ENCODE measurements at regions not wholly inside any gene's neighbourhood (a gene's known extent, or its start where the extent isn't known, plus 50 kb on each side); places are given as distances from the start of the nearest gene placed in this dataset.
A peak's percentile ranks its signal among the peaks of the same experiment; 100 is the strongest.
"Not testable (repeated sequence)": the region's sequence is repeated elsewhere in the genome, so short reads cannot be mapped to it uniquely, and the experiment has no call there.

DNA sequence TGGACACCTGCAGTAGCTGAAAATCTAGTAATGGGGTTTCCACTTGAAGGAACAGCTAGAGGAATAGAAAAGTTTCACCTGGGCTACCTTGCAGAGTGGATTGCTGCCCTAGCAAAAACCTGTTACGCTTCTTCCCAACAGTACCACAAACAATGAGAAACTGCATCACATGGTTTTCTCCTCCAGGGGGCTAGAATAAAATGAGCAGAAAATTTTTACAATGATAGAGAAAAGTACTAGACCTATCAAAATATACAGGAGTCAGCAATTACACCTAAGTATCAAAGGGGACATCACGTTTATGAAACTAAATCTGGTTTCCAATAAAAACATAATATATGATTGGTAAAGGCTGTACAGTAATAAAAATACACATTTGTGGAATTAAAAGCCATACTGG lies 423.1 kb upstream of the PITX2 start:
- DNase-seq, result no peak

DNA sequence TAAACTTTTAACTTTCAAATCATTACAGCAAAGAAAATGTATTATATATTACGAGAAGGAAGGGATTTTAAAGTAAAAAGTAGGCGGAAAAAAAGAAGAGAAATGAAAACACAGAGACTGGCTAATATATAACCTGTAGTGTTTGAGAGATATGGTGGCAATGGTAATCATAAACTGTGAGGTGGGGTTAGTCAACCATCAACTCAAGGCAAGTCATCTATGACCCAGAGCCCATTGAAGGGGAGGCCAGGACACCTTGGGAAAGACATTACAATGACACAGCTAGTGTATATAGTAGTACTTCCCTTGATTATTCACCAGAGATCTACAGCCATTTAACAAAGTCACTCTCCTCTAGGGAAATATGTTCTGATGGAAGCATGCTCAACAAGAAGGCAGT lies 423.9 kb upstream of the PITX2 start:
- DNase-seq, result no peak

DNA sequence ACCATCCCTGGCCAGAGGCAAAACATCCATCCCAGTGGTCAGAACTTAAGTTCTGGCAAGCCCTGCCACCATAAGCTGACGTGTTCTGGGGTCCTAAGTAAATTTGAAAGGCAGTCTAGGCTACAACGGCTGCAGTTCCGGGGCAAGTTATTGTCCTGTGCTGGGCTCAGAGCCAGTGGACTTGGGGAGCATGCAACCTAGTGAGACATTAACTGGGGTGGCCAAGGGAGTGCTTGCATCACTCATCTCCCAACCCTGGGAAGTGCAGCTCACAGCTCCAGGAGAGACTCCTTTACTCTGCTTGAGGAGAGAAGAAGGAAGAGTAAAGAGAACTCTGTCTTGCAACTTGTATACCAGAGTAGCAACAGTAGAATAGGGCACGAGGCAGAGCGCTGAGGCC lies 425.4 kb upstream of the PITX2 start:
- no peak for DNase-seq

DNA sequence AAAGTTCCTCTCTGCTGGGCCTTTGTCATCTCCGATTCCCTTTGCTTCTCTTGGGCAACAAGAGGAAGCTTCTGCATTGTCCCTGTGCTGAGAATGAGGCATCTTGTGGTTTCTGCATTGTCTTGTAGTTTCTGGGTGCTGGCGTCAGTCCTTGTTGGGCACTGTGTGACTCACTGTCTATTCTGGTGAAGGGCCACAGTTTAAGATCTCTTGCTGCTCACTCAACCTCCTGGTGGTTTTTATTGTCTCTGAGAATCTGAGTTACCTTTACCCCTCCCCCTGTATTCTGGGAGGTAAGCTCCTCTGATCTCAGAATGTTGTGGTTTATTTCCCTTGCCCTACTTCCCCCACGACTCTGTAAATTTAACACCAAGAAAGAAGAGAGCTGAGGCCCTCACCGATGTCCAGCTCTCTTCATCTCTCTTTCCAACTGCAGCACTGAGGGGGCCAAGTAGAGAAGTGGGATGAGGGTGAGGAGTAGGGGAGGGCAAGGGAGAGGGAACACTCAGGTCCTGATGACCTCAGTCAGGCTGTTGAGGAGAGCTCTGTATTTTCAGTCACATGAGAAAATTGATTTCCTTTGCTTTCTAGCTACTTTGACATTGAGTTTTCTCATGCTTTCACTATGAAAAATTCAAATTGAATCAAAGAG lies 441.6 kb upstream of the PITX2 start:
- no peak for DNase-seq

DNA sequence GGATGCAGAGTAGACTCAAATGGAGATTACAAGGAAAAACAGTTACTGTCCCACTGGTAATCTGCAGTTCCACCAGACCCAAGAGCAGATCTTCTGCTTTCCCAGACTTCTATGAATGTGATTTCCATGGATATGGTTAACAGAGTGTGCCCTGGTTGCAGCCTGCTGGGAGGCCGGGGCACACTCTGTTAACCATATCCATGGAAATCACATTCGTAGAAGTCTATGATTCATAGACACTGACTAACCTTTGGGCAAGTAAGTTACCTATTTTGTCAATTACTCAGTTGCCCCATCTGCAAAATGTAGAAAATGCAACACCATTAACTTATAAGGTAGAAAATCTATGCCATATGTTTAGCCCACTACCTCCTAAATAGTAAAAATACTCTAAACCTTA lies 443.1 kb upstream of the PITX2 start:
- no peak for DNase-seq

DNA sequence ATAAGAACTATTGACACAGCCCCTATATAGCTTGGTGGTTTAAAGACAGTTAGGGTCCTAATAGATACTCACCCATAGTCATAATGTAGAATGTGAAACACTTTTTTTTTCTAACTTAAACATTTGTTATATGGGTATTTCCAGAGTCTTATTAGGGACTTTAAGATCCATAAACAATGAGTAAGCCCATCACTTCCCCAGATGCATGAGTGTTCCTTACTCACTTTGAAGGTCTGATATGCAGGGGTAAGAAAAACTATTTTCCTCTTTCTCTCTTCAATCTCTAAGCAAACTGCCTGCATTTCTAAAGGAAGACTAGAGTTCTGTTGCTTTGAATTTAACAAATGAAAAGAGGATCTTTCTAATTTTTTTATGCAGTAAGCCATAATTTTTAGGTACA lies 443.6 kb upstream of the PITX2 start:
- no peak for DNase-seq

DNA sequence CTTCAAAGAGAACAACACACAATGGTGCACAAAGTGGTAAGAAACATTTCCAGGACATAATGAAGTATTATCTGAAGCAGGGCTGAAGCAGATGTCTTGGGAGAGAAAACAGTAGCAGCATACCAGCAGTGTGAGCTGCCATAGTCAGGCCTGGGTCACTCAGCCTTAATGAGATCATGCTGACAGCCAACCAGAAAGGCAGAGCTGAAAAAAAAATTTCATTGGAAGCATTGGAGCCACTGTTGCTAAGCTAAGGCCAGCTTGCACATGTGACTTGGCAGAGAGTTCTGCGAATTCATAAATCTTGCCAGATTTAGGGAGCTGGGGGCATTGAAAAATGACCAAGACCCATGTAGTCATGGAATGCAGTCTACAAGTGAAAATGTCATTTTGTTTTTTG lies 444.0 kb upstream of the PITX2 start:
- peak; percentile 81 for DNase-seq

DNA sequence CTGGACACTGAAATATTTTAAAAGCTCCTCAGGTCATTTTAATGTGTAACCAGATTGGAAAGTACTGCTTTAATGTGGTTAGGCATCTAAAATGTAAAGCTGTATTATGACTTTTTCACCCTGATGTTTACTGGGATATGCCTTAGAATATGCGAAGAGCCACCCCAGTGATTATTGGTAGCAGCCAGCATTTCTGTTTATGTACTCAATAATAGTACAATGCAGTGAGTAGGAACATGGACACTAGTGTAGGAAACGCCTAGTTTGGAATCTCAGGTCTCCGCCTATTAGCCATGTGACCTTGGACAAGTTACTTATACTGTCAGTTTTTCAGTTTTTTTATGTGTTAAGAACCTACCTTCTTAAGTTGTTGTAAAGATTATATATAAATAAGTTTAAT lies 446.0 kb upstream of the PITX2 start:
- no peak for DNase-seq

DNA sequence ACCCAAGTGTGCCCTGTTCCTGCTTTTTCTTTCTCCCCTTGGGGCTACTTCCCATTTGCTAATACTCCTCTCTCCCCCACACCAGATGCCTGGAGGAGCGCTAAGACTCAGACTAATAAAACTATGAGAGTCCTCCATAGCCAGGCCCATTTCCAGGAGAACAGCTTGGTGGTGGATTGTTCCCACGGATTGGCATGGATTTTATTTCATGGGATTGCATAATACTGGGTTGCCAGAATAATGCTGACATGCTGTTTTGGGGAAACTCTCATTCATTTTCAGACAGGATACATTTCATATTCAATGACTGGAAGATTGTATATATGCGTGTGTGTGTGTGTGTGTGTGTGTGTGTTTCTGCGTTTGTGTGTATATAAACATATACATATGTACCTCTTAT lies 447.5 kb upstream of the PITX2 start:
- DNase-seq, result no peak

DNA sequence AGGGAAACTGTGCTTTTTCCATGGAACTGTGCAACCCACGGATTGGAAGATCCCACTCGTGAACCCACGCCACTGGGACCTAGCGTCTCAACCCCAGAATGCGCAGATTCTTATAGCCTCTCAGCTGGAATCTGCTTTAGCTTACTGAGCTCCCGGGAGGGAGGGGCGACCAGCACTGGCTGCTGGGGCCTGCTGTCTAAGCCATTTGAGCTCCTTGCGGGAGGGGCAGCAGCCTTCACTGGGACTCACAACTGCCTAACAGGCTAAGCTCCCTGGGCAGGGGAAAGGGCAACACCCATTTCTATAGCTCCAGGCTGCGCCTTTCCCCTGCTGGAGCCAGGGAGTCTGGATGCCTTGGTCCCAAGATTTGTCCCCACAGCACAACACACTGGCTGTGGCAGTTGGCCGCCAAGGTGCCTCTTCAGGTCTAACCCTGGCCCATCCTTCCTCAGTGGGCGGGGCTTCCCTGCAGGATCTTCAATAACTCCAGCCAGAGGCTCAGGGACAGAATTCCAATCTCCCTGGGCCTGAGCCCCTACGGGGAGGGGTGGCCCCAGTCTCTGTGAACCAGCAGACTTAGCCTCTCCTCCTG lies 451.7 kb upstream of the PITX2 start:
- peak; percentile 84 for DNase-seq

DNA sequence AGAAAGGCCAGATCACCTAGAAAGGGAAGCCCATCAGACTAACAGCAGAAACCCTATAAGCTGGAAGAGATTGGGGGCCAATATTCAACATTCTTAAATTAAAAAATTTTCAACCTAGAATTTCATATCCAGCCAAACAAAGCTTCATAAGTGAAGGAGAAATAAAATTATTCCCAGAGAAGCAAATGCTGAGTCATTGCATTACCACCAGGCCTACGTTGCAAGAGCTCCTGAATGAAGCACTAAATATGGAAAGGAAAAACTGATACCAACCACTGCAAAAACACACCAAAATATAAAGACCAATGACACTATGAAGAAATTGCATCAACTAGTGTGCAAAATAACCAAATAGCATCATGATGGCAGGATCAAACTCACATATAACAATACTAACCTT lies 453.4 kb upstream of the PITX2 start:
- not testable (repeated sequence) for DNase-seq

DNA sequence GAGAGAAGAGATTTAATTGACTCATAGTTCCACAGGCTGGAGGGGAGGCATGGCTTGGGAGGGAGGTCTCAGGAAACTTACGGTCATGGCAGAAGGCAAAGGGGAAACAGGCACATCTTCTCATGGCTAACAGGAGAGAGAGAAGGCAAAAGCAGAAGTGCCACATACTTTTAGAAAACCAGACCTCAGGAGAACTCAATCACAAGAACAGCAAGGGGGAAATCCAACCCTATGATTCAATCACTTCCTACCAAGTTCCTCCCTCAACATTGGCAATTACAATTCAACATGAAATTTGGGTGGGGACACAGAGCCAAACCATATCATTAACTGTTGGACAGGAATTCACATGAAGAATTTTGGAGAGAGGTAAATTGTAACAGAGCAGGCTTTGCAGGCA lies 485.3 kb upstream of the PITX2 start:
- DNase-seq, result no peak

DNA sequence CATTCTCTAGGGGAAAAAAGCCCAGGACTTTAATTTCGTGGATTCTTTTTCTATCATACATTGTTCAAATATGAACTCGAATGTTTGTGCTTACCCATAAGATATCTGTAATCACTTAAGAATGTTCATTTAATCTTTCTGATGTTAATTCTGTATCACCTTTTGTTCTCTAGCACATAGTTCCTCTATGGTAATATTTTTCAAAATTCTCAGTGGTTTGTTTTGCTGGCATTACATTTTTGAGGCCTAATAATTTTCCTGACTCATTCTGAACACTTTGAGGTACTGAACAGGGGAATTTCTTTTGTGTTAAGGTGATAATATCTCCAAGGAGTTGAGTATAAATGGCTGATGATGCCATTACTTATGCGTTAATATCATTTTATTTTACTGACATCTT lies 490.7 kb upstream of the PITX2 start:
- DNase-seq, result no peak

DNA sequence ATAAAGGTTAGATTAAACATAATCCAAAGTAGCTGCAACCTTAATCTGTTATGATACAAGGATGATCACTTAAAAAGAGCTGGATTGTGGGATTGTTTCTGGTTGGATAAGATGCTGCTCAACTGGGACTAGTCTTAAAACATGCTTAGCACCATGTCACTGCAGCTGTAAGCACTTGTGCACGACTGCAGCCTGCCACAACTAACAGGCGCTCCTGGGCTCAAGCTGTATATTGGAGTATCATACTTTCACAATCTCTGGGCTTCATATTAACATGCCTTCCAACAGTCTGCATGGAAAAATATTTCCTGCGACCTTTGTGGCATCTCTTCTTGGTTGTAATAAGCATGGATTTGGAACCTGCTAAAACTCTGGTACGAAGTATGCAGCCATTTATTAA lies 493.0 kb upstream of the PITX2 start:
- peak; percentile 83 for DNase-seq

DNA sequence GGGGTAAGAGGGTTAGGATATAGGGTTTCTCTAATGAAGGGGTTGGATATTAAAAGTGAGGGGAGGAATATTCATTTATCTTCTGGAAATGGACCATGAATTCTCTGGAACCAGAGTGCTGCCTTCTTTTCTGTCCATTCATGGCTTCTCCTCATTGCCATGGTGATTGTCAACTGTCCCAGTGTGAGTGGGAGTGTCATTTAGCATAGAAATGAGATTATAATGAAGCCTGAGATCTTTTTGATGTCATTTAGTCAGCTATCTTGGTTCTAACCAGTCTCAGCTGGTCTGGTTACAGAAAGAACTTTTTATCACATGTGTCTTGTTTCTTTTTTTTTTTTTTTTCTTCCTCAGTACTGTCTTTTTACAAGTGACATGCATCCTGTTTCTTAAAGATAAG lies 497.3 kb upstream of the PITX2 start:
- DNase-seq, result no peak

DNA sequence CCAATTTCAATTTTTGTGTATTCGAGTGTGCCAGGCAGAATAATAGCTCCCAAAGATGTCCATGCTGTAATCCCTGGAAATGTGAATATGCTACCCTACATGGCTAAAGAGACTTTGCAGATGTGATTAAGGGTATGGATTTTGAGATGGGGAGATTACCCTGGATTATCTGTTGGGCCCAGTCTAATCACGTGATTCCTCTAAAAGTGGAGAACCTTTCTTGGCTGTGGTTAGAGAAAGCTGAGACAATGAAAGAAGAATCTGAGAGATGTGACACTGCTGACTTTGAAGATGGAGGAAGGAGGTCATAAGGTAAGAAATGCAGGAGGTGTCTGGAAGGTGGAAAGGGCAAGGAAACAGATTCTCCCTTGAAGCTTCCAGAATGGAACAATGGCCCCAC lies 503.5 kb upstream of the PITX2 start:
- peak; percentile 12 for DNase-seq

DNA sequence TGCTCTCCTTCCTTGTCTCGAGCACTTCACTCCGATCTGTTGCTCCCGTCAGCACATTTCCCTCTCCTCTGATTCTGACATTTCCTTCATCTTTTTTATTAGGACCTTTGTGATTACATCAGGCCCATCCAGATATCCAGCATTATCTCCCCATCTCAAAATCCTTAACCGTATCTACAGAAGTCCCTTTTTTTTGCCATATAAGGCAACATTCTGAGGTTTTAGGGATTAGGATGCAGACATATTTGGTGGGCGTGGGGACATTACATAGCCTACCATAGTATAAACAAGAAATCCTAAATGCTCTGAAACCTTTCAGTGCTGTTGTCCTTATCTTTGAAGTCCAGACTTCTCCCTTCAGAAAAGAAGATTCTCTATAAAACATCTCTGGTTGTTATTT lies 505.0 kb upstream of the PITX2 start:
- no peak for DNase-seq

DNA sequence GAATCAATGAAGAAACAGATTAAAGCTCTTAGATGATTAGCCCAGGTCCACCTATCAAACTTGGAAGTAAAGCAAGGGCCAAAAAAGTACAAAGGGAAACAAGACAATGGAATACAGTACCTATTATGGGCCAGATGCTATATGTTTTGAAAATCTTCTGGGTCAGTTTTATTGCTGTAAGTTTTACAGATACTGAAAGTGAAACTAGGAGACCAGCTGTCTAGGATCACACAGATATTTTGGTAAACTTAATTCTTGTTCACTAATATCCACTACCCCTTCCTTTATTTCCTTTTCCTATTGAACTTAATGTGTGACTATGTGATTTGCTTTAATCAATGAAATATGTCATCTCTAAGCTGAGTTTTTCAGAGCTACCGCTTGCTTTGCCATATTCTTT lies 505.4 kb upstream of the PITX2 start:
- DNase-seq, result no peak

DNA sequence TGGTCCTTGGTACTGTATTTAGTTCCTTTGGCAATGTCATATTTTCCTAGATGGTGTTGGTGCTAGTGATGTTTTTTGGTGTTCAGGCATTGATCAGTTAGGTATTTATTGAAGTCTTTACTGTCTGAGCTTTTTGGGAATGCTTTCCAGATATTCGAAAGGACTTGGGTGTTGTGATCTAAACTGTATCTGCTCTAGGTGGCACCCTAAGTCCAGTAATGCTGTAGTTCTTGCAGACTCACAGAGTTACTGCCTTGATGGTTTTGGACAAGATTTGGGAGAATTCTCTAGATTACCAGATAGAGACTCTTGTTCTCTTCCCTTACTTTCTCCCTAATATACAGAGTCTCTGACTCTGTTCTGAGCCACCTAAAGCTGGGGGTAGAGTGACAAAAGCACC lies 513.6 kb upstream of the PITX2 start:
- DNase-seq, result peak; percentile 21

DNA sequence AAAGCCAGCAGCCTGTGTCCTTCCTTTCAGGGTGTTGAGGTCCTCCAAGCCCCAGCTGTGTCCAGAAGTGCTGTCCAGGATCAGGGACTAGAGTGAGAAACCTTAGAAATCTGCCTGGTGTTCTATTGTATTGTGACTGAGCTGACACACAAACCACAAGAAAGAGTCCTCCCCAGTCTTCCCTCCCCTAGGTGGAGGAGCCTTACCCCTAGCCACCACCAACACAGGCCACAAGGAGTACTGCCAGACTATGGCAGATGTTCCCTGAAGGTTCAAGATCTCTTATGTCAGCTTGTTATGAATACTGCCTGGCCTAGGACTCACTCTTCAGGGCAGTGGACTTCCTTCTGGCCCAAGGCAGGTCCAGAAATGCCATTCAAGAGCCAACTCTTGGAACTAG lies 514.1 kb upstream of the PITX2 start:
- no peak for DNase-seq

DNA sequence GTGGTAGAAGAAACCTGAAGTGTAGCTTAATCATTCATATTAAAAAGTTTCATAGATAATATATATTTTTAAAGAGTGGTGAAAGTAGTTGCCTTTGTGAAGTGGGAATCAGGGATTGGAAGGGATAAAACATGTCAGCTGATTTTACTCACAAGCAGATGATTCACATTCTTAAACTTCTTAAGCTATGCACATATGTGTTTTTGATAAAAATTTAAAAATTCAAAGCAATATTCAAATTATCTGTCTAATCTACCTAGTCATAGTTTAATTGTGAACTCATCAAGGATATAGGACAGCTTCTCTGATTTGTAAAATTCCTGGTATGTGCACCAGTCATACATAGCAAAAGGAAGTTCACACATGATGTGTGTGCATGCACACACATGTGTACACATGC lies 520.6 kb upstream of the PITX2 start:
- DNase-seq, result no peak

DNA sequence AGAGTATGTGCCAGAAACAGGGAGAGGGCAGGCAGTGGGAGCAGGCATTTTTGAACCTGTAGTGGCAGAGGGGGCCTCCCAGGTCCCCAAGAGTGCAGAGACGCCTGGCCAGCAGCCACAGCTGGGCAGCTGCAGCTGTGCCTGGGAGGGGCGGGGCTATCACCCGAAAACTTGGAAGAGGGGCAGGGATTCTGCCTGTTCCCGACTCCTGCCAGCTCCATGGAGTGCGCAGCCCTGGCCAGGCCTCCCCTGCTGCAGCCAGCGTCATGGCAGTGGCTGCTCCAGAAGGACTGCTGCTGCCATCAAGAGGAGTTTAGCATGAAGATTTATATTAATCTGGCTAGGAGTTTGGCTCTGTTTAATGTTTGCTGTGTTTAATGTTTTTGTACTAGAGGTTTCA lies 532.1 kb upstream of the PITX2 start:
- DNase-seq, result no peak

DNA sequence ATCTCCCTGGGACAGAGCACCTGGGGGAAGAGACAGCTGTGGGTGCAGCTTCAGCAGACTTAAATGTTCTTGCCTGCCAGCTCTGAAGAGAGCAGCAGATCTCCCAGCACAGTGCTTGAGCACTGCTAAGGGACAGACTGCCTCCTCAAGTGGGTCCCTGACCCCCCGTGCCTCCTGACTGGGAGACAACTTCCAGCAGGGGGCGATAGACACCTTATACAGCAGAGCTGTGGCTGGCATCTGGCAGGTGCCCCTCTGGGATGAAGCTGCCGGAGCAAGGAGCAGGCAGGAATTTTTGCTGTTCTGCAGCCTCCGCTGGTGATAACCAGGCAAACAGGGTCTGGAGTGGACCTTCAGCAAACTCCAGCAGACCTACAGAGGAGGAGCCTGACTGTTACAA lies 541.7 kb upstream of the PITX2 start:
- DNase-seq, result peak; percentile 62

DNA sequence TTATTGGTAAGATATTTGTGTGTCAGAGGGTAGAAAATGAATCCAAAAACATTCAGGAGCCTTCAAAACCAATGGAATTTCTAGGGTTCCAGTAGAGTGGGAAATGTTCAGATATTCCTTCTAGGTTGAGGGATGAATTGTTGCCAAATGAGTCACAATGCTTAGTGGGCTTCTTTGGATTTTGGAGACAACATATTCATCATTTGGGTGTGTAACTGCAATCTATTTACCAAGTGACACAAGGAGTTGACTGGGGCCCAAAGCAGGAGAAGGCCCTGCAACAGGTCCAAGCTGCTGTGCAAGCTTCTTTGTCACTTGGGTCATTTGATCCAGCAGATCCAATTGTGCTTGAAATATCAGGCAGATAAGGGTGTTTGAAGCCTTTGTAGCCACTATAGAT lies 551.5 kb upstream of the PITX2 start:
- DNase-seq, result no peak

DNA sequence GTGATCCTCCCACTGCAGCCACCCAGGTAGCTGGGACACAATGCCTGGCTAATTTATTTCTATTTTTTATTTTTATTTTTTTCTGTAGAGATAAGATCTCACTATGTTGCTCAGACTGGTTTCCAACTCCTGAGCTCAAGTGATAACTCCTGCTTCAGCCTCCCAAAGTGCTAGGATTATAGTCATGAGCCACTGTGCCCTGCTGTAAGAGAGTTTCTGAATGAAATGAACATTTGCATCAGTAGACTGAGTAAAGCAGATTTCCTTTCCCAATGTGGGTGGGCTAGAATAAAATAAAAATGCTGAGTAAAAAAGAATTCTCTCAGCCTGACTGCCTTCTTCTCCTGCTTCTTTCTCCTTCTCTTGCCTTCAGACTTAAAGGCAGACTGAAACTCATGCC lies 555.4 kb upstream of the PITX2 start:
- DNase-seq, result no peak

DNA sequence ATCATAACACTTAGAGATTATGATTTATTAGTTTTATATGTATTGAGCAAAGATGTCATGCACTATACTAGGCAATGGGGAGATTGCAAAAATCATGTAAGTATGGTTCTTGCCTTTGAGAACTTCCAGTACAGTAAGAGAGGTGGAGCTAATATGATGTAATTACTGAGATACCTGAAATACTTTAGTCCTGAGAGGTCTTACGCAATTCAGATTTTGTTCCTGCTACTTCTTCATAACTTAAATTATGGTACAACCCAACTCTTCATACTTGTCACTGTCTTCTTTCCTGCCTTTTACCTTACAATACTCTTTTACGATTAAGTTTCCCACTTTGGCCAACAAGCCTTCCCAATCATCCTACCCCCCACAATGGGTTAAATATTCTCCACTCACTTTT lies 564.2 kb upstream of the PITX2 start:
- DNase-seq, result no peak

Data from NCI-H82 (cell line).